ENCODE measurements at regions not wholly inside any gene's neighbourhood (a gene's known extent, or its start where the extent isn't known, plus 50 kb on each side); places are given as distances from the start of the nearest gene placed in this dataset.

DNA sequence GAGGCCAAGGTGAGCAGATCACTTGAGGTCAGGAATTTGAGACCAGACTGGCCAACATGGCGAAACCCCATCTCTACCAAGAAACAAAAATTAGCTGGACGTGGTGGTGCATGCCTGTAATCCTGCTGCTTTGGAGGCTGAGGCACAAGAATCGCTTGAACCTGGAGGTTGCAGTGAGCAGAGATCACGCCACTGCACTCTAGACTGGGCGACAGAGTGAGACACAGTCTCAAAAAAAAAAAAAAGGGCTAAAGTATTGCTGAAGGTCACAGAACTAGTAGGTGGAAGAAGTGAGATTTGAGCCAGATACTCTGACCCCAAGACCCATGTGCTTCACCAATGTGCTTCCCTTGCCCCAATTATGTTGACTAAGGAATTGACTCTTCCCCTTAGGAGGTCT is 112.0 kb downstream of the NPIPB5 start:
- TF ChIP-seq, protein P1, sequence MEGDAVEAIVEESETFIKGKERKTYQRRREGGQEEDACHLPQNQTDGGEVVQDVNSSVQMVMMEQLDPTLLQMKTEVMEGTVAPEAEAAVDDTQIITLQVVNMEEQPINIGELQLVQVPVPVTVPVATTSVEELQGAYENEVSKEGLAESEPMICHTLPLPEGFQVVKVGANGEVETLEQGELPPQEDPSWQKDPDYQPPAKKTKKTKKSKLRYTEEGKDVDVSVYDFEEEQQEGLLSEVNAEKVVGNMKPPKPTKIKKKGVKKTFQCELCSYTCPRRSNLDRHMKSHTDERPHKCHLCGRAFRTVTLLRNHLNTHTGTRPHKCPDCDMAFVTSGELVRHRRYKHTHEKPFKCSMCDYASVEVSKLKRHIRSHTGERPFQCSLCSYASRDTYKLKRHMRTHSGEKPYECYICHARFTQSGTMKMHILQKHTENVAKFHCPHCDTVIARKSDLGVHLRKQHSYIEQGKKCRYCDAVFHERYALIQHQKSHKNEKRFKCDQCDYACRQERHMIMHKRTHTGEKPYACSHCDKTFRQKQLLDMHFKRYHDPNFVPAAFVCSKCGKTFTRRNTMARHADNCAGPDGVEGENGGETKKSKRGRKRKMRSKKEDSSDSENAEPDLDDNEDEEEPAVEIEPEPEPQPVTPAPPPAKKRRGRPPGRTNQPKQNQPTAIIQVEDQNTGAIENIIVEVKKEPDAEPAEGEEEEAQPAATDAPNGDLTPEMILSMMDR (IDR thresholded peaks at IDR 0.05), result no peak
- Histone ChIP-seq H3K27ac (no peak overlapping the region), H3K4me3 (no peak overlapping the region), H3K4me1 (no peaks in the 10 kb centered on the region), H3K36me3 (ENCODE audit: insufficient read depth in 1 of 2, low read depth in 1 of 2) (no peaks in the 10 kb centered on the region), H3K27me3 (ENCODE audit: insufficient read depth in 3 of 3, low read length in 2 of 3) (peaks cover 2 to 9% (median 3%) of the 10 kb centered on the region in 3 donors), H3K9me3 (no peaks in the 10 kb centered on the region)
- intact Hi-C loops (cut with DNase I), result no loop called here
- DNase-seq (no peak), ATAC-seq (no peak)
- 76 to 80% (median 77%) methylated on average over 5 of the region's 5 CpGs for WGBS, 3 donors

DNA sequence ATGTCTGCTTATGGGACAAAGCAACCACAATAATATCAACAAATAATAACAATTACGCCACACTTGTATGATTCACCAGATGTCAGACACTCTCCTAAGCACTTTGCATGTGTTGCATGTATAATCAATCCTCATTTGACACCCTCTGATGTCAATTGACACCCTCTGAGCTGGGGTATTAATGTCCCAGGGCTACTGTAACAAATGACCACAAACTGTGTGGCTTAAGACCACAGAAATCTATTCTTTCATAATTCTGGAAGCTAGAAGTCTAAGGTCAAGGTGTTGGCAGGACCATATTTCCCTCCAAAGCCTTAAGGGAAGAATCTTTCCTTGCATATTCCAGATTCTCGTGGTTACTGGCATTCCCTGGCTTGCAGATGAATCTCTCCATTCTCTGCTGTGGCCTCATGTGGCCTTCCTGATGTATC is 112.7 kb downstream of the NPIPB5 start:
- intact Hi-C loops (cut with DNase I), result no loop called here
- Histone ChIP-seq H3K4me1 (no peaks in the 10 kb centered on the region), H3K27ac (no peak overlapping the region), H3K4me3 (no peak overlapping the region), H3K27me3 (ENCODE audit: insufficient read depth in 3 of 3, low read length in 2 of 3) (peaks cover 0 to 9% (median 0%) of the 10 kb centered on the region in 3 donors), H3K36me3 (ENCODE audit: insufficient read depth in 1 of 2, low read depth in 1 of 2) (no peaks in the 10 kb centered on the region), H3K9me3 (no peaks in the 10 kb centered on the region)
- TF ChIP-seq, protein P1 (IDR thresholded peaks at IDR 0.05), result no peak
- ATAC-seq, result no peak
- DNase-seq, result no peak
- WGBS, 3 donors, result 59 to 67% (median 66%) methylated on average over 2 of the region's 2 CpGs

DNA sequence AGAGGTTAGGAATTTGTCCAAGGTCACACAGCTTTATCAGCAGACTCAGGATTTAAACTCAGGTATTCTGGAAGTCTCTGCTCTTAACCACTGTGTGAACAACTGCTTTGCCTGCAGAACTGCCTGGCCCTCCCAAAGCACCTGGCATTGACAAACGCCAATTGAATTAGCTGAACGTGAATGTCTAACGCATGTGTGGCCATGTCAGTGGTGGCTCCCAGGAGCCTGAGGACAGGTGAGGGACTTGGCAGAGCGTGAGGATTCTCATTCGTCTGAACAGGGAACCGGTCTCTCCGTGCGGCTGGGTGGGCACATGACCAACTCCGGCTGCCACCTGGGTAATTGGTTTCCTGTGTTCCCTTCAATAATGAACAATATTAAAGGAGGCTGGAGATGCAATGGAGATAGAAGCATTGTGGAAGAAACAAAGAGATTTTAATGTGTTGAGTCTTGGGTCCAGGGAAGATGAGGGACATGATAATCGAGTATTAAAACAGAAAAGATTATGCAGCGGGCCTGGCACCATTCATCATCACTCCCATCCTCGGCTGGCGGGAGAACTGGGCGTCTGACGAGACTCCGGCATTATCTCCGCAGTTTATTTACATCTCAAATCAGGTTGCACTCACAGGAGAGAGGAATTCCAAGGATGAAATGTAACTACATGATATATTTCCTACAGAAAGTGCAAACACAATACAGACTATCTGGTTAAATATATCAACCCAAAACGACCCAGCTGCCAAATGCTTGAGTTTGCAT is 113.5 kb downstream of the NPIPB5 start:
- Histone ChIP-seq H3K4me3 (no peak overlapping the region), H3K27ac (no peak overlapping the region)
- 74 to 76% (median 75%) methylated on average over 18 of the region's 18 CpGs for WGBS, 3 donors

DNA sequence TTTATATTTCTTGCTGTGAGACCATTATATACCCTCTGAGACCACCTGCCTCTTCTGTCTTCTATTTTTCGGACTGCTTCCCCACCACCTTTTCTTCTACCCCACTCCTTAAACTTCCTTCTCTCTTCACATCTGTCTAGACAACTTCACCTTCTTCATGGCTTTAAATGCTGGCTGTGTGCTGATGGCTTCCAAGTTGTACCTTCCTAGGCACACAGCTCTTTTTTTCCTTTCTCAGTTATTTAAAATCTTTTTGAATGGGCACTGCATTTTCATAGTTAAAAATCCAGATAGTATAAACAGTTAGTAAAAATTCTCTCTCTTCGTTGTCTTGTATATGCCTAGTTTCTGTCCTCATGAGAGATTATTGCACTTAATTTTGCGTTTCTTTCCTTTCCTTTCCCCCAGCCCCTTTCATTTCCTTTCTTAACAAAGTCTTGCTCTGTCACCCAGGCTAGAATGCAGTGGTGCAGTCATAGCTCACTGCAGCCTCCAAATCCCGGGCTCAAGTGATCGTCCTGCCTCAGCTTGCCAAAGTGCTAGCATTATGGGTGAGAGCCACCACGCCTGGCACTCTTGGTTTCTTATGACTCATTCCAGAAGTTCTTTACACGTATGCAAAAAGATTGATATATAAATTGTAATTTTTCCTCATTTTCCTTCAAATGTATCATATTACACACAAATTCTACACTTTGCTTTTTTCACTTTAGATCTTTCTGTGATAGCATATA is 114.3 kb downstream of the NPIPB5 start:
- Histone ChIP-seq H3K27me3 (ENCODE audit: insufficient read depth in 3 of 3, low read length in 2 of 3) (peaks cover 0 to 9% (median 0%) of the 10 kb centered on the region in 3 donors), H3K27ac (no peak overlapping the region), H3K4me1 (no peaks in the 10 kb centered on the region), H3K9me3 (no peaks in the 10 kb centered on the region), H3K4me3 (no peak overlapping the region), H3K36me3 (ENCODE audit: insufficient read depth in 1 of 2, low read depth in 1 of 2) (no peaks in the 10 kb centered on the region)
- ATAC-seq (no peak), DNase-seq (no peak)
- TF ChIP-seq, protein P1 (IDR thresholded peaks at IDR 0.05), result no peak
- intact Hi-C loops (cut with DNase I), result no loop called here
- 65 to 69% (median 66%) methylated on average over 7 of the region's 7 CpGs for WGBS, 3 donors

More for the DNA sequence above, 113.5 kb downstream of the NPIPB5 start:
- H3K36me3 ChIP-seq (ENCODE audit: insufficient read depth in 1 of 2, low read depth in 1 of 2), result no peaks in the 10 kb centered on the region
- peaks cover 0 to 9% (median 0%) of the 10 kb centered on the region in 3 donors for H3K27me3 ChIP-seq (ENCODE audit: insufficient read depth in 3 of 3, low read length in 2 of 3)
- TF ChIP-seq, protein P1 (IDR thresholded peaks at IDR 0.05), result no peak
- ATAC-seq (no peak), DNase-seq (no peak)
- intact Hi-C loops (cut with DNase I), result no loop called here
- H3K4me1 ChIP-seq, result no peaks in the 10 kb centered on the region
- no peaks in the 10 kb centered on the region for H3K9me3 ChIP-seq
